ENCODE measurements at regions not wholly inside any gene's neighbourhood (a gene's known extent, or its start where the extent isn't known, plus 50 kb on each side); places are given as distances from the start of the nearest gene placed in this dataset.

GRCh38 chrX:123086768-123087167 lies 97.3 kb upstream of the GRIA3 start:
- Histone ChIP-seq H3K27ac (ENCODE audit: extremely low read depth, low read depth, low read length) (no peak overlapping the region), H3K36me3 (ENCODE audit: control insufficient read depth in 2 of 2, insufficient read depth in 1 of 2, low read length in 2 of 2) (no peaks in the 10 kb centered on the region), H3K4me3 (ENCODE audit: low read depth, low read length) (no peak overlapping the region), H3K9me3 (ENCODE audit: control insufficient read depth, insufficient read depth, low read depth, low read length) (no peaks in the 10 kb centered on the region; the same call in 1 of the 2 replicates), H3K4me1 (ENCODE audit: control insufficient read depth, insufficient read depth, low read length) (no peaks in the 10 kb centered on the region)
- TF ChIP-seq ZNF501 (tag by site-specific recombination; IDR thresholded peaks at IDR 0.05) (no peak), KLF17 (tag by site-specific recombination; IDR thresholded peaks at IDR 0.05) (no peak), ZNF394 (tag by site-specific recombination; IDR thresholded peaks at IDR 0.05; ENCODE audit: borderline replicate concordance) (no peak), ZNF324 (tag by site-specific recombination; IDR thresholded peaks at IDR 0.05) (no peak), ZBTB6 (tag by site-specific recombination; IDR thresholded peaks at IDR 0.05) (no peak), ZNF654 (tag by site-specific recombination; IDR thresholded peaks at IDR 0.05; ENCODE audit: low read depth) (no peak), ZNF776 (tag by site-specific recombination; IDR thresholded peaks at IDR 0.05; ENCODE audit: borderline replicate concordance) (no peak), ZNF488 (tag by site-specific recombination; IDR thresholded peaks at IDR 0.05) (no peak), ZSCAN4 (tag by site-specific recombination; IDR thresholded peaks at IDR 0.05) (no peak), SP7 (tag by site-specific recombination; IDR thresholded peaks at IDR 0.05) (no peak), ZNF26 (tag by site-specific recombination; IDR thresholded peaks at IDR 0.05) (no peak), ZNF335 (tag by site-specific recombination; conservative IDR thresholded peaks at IDR 0.05) (no peak), ZNF692 (tag by site-specific recombination; IDR thresholded peaks at IDR 0.05) (no peak), ZNF670 (tag by site-specific recombination; IDR thresholded peaks at IDR 0.05; ENCODE audit: low read depth) (no peak), ZNF837 (tag by site-specific recombination; IDR thresholded peaks at IDR 0.05) (no peak), SCRT1 (tag by site-specific recombination; IDR thresholded peaks at IDR 0.05; ENCODE audit: borderline replicate concordance) (no peak), PATZ1 (tag by site-specific recombination; IDR thresholded peaks at IDR 0.05) (no peak), CTCF (tag by site-specific recombination; IDR thresholded peaks at IDR 0.05) (no peak), ELK4 (IDR thresholded peaks at IDR 0.05; ENCODE audit: borderline replicate concordance, low read depth, low read length) (no peak), ZBTB49 (tag by site-specific recombination; IDR thresholded peaks at IDR 0.05; ENCODE audit: low read depth) (no peak)
- CTCF ChIA-PET, result no interaction called here
- POLR2A ChIA-PET, result no interaction called here
